Ovary (tissue), 3 donors: ENCODE measurements at regions not wholly inside any gene's neighbourhood (a gene's known extent, or its start where the extent isn't known, plus 50 kb on each side); places are given as distances from the start of the nearest gene placed in this dataset.

Source experiments
- CTCF ChIP-seq, 3 donors: fragments of 450-650 bp in 2 of 3; fragments of 200-600 bp in 1 of 3; IDR thresholded peaks; one replicate each; pipeline versions ENCODE4 v1.5.1 to v1.8.0; 2016 to 2022; ENCODE audit warnings: antibody characterized with exemption in 3 of 3, mild to moderate bottlenecking in 1 of 3
- POLR2A ChIP-seq: fragments of 450-650 bp; IDR thresholded peaks from one replicate; pipeline ENCODE4 v1.6.1; 2017; ENCODE audit warnings: antibody characterized with exemption, mild to moderate bottlenecking, moderate library complexity
- donor health status: DM: no; HTN: no; CAD: no.

GRCh38 chr12:90027041-90027440 lies 318.4 kb upstream of the ATP2B1 start:
- no peak for TF ChIP-seq CTCF (IDR thresholded peaks at IDR 0.05)
- TF ChIP-seq POLR2A: no peak
